ENCODE measurements at regions not wholly inside any gene's neighbourhood (a gene's known extent, or its start where the extent isn't known, plus 50 kb on each side); places are given as distances from the start of the nearest gene placed in this dataset.

DNA sequence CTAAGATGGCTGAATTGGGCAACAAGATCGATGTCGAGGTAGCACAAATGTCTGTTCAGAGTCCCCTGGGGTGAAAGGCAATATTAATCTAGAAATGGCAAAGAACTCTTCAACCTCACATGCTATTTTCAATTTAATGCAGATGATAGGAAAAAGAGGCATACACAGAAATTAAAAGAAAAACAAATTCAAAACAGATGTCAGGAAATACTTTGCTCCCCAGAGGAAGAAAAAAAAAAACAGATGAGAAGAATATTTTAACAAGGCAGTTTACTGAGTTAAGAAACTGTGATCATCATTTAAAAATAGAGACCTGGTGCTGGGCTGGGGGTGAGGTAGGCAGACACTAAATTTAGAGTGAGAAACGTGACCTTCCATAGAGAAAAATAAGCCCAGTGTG, 421.9 kb upstream of the ARGLU1 start:
- H3K4me3 ChIP-seq = no peak overlapping the region
- intact Hi-C loops (cut with DNase I; ENCODE audit: low total_unique reads) = no loop called here
- no peak overlapping the region for H3K27ac ChIP-seq
- no peaks in the 10 kb centered on the region for H3K4me1 ChIP-seq
- DNase-seq (ENCODE audit: low spot score in 2 of 2) = no peak
- H3K27me3 ChIP-seq = no peaks in the 10 kb centered on the region
- H3K36me3 ChIP-seq = no peaks in the 10 kb centered on the region
- TF ChIP-seq POLR2AphosphoS5 (IDR thresholded peaks at IDR 0.05) = no peak
- TF ChIP-seq POLR2A (IDR thresholded peaks at IDR 0.05) = no peak
- TF ChIP-seq, protein P1, sequence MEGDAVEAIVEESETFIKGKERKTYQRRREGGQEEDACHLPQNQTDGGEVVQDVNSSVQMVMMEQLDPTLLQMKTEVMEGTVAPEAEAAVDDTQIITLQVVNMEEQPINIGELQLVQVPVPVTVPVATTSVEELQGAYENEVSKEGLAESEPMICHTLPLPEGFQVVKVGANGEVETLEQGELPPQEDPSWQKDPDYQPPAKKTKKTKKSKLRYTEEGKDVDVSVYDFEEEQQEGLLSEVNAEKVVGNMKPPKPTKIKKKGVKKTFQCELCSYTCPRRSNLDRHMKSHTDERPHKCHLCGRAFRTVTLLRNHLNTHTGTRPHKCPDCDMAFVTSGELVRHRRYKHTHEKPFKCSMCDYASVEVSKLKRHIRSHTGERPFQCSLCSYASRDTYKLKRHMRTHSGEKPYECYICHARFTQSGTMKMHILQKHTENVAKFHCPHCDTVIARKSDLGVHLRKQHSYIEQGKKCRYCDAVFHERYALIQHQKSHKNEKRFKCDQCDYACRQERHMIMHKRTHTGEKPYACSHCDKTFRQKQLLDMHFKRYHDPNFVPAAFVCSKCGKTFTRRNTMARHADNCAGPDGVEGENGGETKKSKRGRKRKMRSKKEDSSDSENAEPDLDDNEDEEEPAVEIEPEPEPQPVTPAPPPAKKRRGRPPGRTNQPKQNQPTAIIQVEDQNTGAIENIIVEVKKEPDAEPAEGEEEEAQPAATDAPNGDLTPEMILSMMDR (IDR thresholded peaks at IDR 0.05) = no peak
- no peaks in the 10 kb centered on the region for H3K9me3 ChIP-seq

DNA sequence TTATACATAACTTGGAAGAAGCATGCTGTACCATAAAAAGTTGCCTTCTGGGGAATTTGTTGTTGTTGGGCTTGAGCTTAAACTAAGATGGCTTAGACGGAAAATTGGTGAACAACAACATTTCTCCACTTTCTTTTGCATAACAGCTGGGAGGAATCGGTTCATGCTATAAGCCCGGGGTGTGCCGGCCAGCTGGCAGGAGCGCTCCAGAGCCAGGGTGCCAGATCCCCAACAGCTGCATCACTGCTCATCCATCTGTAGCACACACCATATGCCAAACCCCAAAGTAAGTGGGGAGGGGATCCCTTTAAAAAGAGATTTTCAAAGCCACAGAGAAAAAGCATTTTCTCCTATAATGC, 419.5 kb upstream of the ARGLU1 start:
- intact Hi-C loops (cut with DNase I; ENCODE audit: low total_unique reads) = no loop called here
- Histone ChIP-seq H3K36me3 (no peaks in the 10 kb centered on the region), H3K4me1 (no peaks in the 10 kb centered on the region), H3K27me3 (no peaks in the 10 kb centered on the region), H3K27ac (no peak overlapping the region), H3K4me3 (no peak overlapping the region), H3K9me3 (no peaks in the 10 kb centered on the region)
- TF ChIP-seq, protein P1 (IDR thresholded peaks at IDR 0.05) = no peak
- no peak for TF ChIP-seq POLR2AphosphoS5 (IDR thresholded peaks at IDR 0.05)
- TF ChIP-seq POLR2A (IDR thresholded peaks at IDR 0.05) = no peak
- DNase-seq (ENCODE audit: low spot score in 2 of 2) = no peak

DNA sequence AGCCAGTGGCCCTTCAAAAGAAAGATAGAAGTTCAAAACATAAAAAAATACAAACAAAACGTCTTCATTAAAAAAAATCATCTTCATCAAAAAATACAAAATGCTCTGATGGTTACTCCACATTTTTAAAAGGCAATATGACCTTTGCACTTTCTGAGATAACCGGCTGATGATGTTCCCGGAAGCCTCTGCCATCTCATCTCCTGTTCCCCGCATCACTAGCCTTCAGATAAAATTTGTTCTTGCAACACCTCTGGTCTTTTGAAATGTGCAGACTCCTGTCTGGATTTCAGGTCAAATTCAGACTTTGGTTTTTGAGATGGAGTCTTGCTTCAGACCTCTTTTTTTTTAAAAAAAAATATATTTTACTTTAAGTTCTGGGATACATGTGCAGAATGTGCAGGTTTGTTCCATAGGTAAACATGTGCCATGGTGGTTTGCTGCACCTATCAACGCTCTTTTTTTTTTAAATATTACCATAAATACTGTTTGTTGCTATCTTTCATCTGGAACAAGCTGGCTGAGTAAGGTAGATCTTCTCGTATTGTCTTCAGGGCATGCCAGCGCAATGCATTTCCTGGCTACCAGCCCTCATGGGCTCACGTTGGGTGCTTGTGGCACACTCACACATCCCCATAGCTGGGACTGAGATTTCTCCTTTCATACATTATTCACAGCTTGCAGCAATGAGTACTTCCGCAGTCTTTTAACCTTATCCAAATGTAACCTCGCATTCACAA, 418.9 kb upstream of the ARGLU1 start:
- intact Hi-C loops (cut with DNase I; ENCODE audit: low total_unique reads) = no loop called here
- Histone ChIP-seq H3K27me3 (no peaks in the 10 kb centered on the region), H3K4me3 (no peak overlapping the region), H3K9me3 (no peaks in the 10 kb centered on the region), H3K4me1 (no peaks in the 10 kb centered on the region), H3K36me3 (no peaks in the 10 kb centered on the region), H3K27ac (no peak overlapping the region)
- TF ChIP-seq POLR2AphosphoS5 (IDR thresholded peaks at IDR 0.05) = no peak
- TF ChIP-seq, protein P1 (IDR thresholded peaks at IDR 0.05) = no peak
- no peak for TF ChIP-seq POLR2A (IDR thresholded peaks at IDR 0.05)
- no peak for DNase-seq (ENCODE audit: low spot score in 2 of 2)

DNA sequence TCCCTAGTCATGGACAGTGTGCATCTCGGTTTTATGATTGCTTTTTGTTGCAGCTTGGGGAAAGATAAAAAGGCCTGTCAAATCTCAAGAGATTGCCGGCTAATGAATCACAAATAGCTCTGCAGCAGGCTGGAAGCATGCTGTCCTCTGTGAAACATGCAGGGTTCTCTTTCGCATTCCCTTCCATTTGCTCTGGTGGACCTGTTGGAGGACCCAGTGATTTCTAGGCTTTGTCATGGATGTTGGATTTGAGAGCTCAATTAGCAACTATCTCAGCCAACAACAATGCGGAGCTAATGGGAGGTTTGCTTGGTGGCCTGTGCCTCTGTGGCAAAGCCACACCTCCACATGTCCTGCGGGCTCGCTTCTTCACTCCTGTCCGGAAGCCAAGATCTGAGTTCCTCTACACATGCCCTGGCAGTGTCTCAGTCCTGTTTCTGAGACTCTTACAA, 418.1 kb upstream of the ARGLU1 start:
- no peaks in the 10 kb centered on the region for H3K36me3 ChIP-seq
- intact Hi-C loops (cut with DNase I; ENCODE audit: low total_unique reads) = no loop called here
- H3K9me3 ChIP-seq = no peaks in the 10 kb centered on the region
- no peak overlapping the region for H3K4me3 ChIP-seq
- no peaks in the 10 kb centered on the region for H3K27me3 ChIP-seq
- H3K4me1 ChIP-seq = no peaks in the 10 kb centered on the region
- DNase-seq (ENCODE audit: low spot score in 2 of 2) = no peak
- TF ChIP-seq, protein P1 (IDR thresholded peaks at IDR 0.05) = no peak
- TF ChIP-seq POLR2A (IDR thresholded peaks at IDR 0.05) (no peak), POLR2AphosphoS5 (IDR thresholded peaks at IDR 0.05) (no peak)
- no peak overlapping the region for H3K27ac ChIP-seq

DNA sequence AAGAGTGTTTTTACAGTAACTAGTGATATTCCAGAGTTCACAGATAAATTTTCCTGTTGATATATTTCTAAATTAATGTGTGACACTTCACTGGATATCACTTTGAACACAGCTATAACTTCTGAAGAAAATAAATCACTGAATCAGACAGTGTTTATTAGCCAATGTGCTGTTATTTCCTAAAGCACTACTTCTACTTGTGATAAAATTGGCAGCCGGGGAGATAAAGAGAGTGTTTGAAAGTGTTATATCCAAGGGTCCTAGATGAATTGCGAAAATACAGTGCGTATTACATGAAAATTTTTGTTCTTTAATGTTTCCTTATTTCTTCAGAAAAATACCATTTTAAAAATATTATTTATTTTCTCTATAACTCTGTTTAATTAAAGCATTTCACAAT, 417.5 kb upstream of the ARGLU1 start:
- Histone ChIP-seq H3K36me3 (no peaks in the 10 kb centered on the region), H3K27ac (no peak overlapping the region), H3K9me3 (no peaks in the 10 kb centered on the region), H3K4me1 (no peaks in the 10 kb centered on the region), H3K4me3 (no peak overlapping the region), H3K27me3 (no peaks in the 10 kb centered on the region)
- intact Hi-C loops (cut with DNase I; ENCODE audit: low total_unique reads) = no loop called here
- TF ChIP-seq, protein P1 (IDR thresholded peaks at IDR 0.05) = no peak
- TF ChIP-seq POLR2A (IDR thresholded peaks at IDR 0.05) = no peak
- TF ChIP-seq POLR2AphosphoS5 (IDR thresholded peaks at IDR 0.05) = no peak
- no peak for DNase-seq (ENCODE audit: low spot score in 2 of 2)

Data from breast epithelium (tissue), 4 donors.